ENCODE measurements at regions not wholly inside any gene's neighbourhood (a gene's known extent, or its start where the extent isn't known, plus 50 kb on each side); places are given as distances from the start of the nearest gene placed in this dataset.
"Not testable (repeated sequence)": the region's sequence is repeated elsewhere in the genome, so short reads cannot be mapped to it uniquely, and the experiment has no call there.

DNA sequence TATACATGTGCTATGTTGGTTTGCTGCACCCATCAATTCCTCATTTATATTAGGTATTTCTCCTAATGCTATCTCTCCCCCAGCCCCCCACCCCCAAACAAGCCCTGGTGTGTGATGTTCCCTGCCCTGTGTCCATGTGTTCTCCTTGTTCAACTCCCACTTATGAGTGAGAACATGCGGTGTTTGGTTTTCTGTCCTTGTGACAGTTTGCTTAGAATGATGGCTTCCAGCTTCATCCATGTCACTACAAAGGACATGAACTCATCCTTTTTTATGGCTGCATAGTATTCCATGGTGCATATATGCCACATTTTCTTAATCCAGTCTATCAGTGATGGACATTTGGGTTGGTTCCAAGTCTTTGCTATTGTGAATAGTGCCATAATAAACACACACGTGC is 68.4 kb upstream of the TOP3B start:
- DNase-seq: not testable (repeated sequence)

DNA sequence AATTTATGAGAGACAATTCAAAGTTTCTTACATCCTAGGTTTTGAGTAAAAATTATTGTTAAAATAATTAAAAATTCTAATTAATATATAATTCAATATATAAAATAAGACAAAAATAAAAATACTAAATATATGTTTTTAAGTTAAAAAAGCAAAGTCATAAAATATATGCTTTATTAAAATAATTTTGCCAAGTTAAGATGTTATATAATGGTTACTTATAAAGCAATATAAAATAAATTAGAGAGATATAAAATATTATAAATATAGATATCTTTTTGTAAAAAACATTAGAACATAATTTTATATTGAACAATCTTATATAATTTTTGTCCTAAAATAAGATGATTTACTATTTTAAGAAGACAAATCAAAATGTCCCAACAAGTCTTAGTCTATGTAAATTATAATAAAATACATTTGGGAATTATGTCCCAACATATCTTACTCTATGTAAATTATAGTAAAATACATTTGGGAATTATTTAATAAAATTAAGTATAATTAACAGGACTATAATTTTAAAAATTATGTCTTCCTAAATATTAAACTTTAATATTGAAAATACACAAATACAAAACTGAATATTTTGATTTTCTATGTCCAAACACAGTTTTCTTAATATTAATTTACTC is 67.7 kb upstream of the TOP3B start:
- no peak for DNase-seq

DNA sequence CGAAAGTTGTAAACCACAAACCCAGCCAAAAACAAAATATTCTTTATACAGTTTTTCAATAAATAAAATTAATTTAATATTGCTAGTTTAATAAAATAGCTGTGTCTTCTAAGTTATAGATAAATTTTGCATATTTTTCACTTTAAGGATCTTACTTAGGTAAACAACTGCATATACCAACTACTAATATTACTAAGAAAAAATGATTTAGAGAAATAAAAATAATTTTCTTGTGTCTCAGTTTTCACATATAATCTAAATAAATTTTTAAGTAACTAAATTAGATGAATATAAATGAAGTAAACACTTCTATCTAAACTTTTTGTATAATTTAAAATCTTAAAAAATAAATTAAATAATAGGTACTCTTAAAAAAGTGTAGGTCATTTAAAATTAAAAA is 67.1 kb upstream of the TOP3B start:
- no peak for DNase-seq

DNA sequence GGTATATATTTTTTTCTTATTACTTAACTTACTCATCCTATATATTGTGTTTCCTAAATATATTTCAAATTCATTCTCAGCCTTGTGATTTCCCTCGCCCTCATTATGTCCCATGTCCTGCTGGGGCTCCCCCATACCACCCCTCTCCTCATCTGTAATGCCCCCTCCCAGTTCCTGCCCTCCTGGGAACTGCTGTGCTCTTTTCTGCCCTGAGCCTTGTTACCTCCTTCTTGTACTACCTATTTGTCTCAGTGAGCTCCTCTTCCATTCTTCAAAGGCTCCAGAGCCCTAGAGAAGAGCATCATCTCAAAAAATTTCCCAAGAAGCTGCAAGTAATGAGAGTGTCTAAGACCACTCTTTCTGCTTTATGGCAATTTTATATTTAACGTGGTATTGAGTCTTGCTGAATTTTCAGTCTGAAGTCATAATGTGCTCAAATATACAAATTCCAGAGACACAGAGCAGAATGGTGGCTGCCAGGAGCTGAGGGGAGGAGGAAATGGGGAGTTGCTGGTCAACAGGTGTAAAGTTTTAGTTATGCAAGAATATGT is 66.5 kb upstream of the TOP3B start:
- DNase-seq: no peak

DNA sequence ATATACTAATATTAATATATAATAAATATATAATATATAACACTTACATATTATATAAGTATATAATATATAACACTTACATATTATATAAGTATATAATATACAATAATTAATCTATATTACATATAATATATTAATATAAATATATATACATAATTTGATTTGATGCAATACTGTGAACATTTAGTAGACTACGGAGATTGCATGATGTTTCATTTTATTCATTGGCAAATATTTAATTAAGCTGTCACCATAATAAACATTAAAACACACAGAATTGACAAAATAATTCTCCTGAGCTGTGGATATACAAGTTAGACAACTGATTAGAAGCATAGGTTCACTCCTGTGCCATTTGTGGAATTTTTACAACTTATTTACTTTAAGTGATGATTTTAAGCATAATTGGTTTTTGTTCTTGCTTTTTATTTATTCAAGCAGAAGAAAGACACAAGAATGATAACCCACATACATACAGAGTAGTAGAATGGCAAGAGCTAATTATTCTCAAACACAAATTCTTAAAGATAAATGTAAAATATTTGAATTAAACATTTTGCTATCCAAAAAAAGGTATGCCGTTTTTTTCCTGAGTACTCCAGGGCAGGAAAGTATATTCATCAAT is 65.8 kb upstream of the TOP3B start:
- DNase-seq: no peak

DNA sequence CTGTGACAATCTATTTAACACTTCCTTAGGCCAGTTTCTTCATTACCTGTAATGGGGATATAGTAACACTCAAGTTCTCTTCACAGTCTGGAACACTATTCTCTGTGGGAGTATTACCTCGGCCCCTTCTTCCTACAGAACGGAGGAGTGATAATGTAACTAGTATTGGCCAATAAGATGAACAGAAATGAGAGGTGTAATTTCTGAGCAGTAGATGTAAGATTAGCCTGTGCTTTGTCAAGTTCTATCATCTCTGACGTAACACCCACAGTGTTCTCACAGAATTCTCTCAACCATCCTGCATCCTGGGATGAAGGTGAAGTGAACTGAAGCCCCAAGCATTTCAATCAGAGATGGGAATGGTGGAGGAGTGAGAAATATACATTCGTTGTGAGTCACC is 65.2 kb upstream of the TOP3B start:
- DNase-seq: no peak

DNA sequence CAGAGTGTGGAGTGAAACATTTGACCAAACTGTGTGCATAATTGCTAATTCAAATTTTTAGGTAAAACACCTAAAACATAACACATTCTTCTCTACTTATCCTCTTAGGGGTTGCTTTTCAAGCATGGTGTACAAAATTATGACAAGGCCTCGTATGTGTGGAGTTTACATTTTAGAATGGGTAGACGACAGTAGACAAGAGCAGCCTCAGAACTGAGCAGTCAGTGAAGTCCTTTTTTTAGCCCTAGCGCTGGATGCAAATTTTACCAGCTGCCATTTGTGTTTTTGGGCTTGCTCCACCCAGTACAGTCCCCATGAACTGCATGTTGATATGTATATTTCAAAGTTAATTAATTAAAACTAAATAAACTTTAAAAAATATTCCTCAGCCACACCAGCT is 64.7 kb upstream of the TOP3B start:
- DNase-seq: no peak

DNA sequence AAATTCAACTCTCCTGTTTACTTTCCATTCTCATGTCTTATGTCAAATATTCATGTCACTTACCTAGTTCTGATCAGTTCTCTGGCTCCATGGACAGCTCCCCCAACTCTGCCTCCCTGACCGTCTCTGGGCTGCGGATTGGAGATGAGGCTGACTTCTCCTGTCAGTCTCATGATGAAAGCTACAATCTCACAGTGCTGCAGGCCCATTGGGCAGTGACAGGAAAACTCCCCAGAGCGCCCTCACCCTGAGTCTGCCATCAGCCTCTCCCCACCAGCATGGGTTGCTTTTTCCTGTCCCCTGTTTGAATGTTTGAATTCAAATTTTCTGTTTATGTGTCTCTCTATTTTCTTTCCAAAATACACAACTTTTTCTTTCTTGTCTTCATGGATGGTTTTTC is 63.8 kb upstream of the TOP3B start:
- no peak for DNase-seq

DNA sequence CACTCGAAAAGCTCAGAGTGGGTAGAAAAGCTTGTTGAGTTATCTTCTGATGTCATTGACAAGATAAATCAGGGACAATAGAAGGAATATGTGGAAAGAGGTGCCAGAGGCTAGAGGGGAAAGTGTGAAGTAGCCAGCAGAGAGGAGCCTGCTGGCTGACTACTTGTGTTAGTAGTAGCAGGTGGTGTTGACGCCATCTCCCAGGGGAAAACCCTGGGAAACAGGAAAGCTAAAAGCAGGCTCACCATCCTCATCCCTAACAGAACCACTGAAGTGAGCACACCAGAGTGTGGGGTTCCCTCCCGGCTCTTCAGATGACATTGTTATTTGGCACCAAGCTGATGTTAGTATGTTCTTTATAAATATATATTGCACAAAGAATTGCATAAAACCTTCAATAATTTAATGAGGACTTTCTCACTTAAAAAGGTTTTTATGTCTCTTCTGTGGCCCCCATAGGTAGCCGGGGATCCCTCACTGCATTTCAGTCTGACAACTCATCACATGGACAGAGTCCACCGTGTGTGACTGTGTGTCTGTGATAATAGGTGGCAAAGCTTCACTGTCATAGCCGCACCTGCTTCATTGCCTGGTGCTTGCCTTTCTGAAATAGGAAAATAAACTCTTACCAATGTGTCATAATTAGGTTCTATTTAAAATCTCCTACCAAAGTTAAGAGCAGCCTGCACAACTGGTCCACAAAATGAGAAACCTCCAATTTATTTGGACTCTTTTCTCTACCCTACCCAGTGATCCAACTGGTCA is 63.2 kb upstream of the TOP3B start:
- DNase-seq: no peak

DNA sequence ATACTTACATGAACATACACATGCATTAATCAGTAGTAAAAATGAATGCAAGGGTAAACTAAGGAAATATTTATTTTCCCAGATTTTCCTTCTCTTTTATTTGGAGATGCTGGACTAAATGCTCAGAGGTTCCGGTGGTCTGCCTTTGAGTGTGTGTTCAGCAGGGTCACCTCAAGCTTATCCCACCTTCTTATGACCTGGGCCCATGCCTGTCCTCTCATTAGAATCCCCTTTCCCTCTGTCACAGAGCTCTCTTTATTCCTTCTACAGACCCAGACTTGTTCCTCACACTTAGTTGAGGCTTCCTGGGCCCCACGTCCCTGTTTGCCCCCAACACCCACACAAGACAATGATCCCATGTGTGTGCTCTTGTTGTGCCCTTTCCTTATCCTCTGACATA is 61.6 kb upstream of the TOP3B start:
- DNase-seq: no peak

DNA sequence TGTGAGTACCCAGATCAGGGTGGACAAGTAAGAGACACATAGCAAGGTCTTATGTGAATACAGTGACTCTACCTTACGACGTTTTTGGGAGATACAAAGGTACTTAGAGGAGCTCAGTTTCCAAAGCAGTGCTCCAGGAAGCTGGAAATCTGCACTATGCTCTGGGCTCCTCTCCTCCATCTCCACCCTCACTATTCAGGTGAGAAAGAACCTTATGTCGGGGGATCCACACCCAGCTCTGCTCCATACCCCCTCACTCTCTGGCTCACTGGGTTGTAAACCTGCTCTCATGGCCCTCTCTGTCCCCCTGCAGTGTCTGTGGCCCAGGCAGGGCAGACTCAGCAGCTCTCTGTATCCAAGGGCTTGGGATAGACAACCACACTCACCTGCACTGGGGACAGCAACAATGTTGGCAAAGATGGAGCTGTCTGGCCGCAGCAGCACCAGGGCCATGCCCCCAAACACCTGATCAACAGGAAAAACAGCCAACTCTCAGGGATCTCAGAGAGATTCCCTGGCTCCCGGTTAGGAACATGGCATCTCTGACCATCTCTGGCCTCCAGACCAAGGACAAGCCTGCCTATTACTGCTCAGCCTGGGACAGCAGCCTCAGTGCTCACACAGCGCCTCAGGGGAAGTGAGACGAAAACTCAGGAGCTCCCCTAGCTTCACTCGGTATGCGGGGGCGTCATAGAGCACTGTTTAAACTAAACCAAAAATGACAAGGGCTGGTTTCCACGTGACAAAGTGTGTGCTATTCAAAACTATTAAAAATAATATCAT is 60.9 kb upstream of the TOP3B start:
- no peak for DNase-seq

DNA sequence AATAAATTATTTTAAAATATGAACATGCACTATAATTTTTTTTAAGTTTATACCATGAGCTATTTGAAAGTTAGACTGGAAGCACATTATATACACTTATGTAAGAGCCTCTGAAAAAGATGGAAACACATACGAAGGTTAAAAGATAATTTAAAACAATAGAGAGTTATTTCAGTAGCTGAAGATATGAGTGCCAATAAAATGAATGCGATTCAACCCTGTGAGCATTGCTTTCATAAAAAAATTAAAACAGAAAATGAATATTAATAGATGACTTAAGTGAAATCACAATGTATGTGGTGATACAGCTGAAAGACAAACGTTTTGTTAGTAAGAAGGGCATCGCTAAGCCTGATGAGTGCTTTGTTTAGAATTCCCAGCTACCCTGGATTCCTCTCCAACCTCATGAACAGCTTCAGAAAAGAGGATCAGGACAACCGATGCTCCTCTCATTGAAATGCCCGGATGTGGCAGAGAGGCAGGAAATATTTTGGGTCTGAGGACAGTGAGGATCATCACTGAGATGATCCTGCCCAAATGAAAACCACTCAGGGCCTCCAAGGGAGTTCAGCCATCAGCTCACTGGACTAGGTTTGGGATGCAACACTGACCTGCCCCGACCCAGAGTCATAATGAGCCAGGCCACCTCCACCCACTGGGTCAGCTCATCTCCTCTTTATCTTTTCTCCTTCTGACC is 60.2 kb upstream of the TOP3B start:
- no peak for DNase-seq

DNA sequence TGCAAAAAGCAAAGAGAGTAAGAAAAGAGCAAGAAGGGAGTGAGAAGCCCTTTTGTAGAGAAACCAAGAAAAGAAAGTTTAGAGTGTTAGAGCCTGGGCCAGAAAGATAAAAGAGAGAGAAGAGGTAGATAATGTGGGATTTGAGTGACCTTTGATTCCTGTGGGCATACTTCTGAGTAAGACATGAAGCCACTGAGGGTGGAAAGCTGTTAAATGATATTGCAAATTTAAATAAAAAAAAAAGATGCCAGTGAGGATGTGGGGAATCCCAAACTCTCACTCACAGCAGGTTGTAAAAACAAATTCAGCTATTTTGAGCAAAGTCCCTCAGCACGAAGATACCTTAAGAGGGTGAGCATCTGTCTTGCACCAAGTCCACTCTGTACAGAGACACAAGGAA is 59.4 kb upstream of the TOP3B start:
- no peak for DNase-seq

DNA sequence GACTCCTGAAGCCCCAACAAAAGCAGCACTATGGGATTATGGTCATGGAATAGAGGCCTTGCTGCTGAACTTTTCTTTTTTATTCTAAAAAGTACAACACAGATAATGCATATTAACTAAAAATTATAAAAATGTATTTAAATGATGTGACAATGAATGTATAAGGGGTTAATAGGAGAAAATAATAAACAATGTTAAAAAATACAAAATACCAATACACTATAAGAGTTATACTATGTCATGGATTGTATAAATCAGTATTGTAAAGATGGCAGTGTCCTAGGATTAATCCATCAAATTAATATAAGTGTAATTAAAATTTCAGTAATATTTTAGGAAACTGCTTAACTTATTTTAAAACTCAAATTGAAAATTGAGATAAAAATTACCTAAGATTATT is 58.3 kb upstream of the TOP3B start:
- no peak for DNase-seq

DNA sequence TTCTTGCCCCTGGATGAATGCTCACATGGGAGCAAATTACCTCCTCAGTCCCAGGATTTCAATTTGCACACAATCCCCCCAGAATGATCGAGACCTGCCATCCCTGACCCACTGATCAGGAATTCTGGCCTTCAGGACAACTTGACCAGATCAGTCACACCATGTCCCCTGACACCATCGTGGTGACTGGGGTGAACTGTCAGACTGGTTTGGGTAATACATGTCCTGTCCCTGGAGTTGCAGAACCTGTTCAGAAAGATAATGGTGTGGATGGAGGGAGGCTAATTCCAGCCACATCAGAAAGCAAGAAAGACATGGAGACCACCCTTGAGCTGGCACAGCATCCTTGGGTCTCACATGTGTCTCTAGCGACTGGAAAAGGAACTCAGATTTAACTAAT is 57.9 kb upstream of the TOP3B start:
- no peak for DNase-seq

DNA sequence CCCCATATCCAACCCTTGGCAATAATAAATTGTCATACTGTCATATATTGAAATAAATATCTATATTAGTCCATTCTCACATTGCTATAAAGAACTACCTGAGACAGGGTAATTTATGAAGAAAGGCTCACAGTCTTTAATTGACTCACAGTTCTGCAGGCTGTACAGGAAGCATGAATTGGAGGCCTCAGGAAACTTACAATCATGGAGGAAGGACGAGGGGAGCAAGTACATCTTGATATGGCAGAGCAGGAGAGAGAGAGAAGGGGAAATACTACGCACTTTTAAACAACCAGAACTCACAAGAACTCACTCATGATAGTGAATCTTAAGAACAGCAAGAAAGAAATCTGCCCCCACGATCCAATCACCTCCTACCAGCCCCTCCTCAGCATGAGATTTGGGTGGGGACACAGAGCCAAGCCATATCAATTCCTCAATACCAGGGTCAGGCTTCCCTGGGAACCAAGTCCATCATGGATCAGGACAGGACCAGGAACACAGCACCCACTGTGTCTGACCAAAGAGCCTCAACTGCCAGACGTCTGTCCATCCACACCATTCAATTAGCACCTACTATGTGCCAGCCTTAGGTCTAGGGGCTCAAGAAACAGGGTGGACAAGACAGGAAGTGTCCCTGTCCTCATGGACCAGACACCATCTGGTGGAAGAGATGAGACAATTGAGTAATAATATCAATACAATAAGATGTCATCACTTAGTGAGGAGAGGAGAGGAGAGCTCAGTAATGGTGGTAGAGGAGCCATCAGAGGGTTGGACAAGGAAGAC is 56.9 kb upstream of the TOP3B start:
- DNase-seq: no peak

DNA sequence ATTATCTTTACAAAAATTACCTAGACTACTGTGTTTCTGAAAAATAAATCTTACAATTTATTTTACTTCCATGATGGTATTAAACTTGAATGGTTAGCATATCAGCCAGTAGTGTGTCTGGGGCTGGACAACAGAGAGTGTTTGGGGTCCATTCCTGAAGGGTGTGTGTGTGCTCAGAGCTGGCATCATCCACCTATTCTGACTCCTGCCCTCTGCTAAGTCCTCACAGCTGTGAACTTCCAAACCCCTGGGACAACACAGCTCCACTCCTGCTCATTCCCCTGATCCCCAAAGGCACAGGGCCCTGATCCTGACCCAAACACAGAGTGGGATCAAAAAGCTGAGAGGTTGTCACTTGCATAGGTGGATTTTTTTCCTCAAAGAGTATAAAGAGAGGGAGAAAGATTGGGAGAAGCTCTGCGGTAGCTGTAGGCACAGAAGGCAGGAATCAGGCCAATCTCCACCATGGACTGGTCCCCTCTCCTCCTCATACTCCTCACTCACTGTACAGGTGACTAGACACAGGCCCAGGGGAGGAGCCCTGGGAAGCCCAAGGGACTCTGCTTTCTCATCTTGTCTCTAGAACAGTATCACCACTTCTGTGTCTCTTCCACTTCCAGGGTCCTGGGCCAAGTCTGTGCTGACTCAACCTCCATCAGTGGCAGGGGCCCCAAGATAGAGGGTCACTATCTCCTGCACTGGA is 55.7 kb upstream of the TOP3B start:
- DNase-seq: no peak

DNA sequence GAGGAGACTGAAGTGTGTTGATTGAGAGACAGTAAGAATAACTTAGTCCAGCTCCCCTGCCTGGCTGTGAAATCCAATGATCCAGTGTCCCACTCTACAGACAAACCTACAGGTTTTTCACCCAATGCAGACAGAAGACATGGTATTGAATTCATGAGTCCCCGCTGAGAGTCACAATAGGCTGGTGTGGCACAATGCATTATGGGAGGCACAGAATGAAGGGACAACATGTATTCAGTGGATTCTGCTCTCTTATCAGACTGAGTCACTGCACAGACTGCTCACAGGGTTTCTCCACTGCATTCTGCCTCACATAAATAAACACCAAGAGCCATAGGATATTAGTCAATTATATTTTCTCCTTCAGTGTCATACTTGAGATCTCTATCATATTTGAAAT is 55.2 kb upstream of the TOP3B start:
- DNase-seq: peak; percentile 76

DNA sequence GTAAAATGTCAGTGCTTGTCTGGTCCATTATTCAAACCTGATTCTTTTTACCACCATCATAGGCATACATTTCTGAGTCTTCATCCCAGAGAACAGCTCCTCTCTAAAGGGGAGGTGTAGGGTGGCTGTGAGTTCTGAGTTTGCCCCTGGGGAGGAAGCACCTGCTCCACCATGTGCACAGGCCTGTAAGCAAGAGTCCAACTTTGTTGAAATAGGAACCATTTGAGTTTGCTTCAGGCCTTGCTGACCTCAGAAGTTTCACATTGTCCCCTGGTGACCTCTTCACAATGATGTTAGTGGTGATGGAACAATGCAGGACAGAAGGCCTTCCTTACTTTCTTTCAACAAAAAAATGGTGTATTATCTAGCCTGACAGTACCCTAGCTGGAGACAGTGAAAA is 54.6 kb upstream of the TOP3B start:
- peak; percentile 1 for DNase-seq

DNA sequence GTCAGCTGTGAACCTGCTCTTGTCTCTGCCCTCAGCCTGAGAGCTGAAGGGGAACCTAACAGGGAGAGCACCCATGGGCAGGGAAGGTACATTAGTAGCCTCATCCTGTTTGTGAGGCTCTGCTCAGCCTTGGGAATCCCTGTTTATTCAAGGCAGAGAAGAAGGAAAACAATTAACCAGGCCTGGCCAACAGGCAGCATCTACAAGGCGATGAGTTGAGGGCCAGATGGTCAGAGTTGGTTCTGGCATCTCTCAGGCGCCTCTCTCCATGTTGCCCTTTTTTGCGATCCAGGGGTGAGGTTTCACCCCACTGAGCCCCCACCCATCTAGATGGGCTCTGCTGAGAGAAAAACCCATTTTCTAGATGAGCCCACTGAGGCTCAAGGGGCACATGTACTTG is 54.0 kb upstream of the TOP3B start:
- no peak for DNase-seq

DNA sequence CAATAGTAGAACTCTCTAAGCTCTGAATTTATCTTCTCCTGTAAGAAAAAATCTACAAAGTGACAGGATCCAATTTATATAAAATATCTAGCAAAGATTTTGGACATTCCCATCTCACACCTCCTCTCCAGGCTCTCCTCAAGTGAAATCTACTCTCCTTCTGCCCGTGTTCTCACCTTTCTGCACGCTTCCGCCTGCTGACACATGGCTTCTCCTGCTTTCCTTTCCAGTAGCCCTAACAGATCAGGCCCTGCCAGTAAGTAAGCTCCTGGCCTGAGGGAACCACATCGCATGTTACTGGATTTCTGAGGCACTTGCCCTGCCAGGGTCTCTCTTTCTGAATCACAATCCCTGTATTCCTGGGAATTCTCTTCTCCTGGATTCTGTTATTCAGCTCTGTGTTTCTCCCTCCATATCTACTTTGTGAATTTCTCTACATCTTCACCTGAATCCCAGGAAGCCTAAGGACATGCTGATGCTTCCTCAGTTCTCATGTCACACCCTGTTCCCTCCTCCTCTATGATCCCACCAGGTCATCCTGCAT is 53.3 kb upstream of the TOP3B start:
- DNase-seq: no peak
